ENCODE measurements at regions not wholly inside any gene's neighbourhood (a gene's known extent, or its start where the extent isn't known, plus 50 kb on each side); places are given as distances from the start of the nearest gene placed in this dataset.

DNA sequence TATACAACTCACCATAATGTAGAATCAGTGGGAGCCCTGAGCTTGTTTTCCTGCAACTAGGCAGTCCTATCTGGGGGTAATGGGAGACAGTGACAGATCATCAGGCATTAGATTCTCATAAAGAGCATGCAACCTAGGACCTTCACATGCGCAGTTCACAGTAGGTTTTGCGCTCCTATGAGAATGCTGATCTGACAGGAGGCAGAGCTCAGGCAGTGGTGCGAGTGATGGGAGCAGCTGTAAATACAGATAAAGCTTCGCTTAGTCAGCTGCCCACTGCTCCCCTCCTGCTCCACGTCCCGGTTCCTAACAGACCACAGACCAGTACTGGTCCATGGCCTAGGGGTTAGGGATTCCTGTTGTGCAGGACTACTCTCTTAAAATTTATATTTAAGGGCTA is 255.3 kb upstream of the POU3F3 start:
- H3K9me3 ChIP-seq (replicated peaks; ENCODE audit: insufficient read depth, low read length): no peaks in the 10 kb centered on the region
- no peak overlapping the region for H3K27ac ChIP-seq (ENCODE audit: low read length)
- no peaks in the 10 kb centered on the region for H3F3A ChIP-seq (ENCODE audit: insufficient read depth, low read length)
- no peaks in the 10 kb centered on the region for H4K20me1 ChIP-seq (ENCODE audit: insufficient read depth, low read length)
- H3K4me3 ChIP-seq (ENCODE audit: low read length): no peak overlapping the region
- H3K9ac ChIP-seq (ENCODE audit: low read length): no peak overlapping the region
- H3K9me2 ChIP-seq (replicated peaks; ENCODE audit: insufficient read depth, low read length): no peaks in the 10 kb centered on the region
- no peaks in the 10 kb centered on the region for H3K4me1 ChIP-seq (ENCODE audit: low read length)
- TF ChIP-seq EZH2phosphoT487 (IDR thresholded peaks at IDR 0.05; ENCODE audit: low read length): no peak
- no peak for TF ChIP-seq EZH2 (optimal IDR thresholded peaks at IDR 0.05; ENCODE audit: low read depth, low read length)
- TF ChIP-seq, protein P1, sequence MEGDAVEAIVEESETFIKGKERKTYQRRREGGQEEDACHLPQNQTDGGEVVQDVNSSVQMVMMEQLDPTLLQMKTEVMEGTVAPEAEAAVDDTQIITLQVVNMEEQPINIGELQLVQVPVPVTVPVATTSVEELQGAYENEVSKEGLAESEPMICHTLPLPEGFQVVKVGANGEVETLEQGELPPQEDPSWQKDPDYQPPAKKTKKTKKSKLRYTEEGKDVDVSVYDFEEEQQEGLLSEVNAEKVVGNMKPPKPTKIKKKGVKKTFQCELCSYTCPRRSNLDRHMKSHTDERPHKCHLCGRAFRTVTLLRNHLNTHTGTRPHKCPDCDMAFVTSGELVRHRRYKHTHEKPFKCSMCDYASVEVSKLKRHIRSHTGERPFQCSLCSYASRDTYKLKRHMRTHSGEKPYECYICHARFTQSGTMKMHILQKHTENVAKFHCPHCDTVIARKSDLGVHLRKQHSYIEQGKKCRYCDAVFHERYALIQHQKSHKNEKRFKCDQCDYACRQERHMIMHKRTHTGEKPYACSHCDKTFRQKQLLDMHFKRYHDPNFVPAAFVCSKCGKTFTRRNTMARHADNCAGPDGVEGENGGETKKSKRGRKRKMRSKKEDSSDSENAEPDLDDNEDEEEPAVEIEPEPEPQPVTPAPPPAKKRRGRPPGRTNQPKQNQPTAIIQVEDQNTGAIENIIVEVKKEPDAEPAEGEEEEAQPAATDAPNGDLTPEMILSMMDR (IDR thresholded peaks at IDR 0.05; ENCODE audit: low read length): no peak
- H2AFZ ChIP-seq (ENCODE audit: low read length): no peak overlapping the region
- H3K79me2 ChIP-seq (ENCODE audit: low read length): no peaks in the 10 kb centered on the region
- no peaks in the 10 kb centered on the region for H3K27me3 ChIP-seq (replicated peaks; ENCODE audit: insufficient read depth, low read length)
- DNase-seq: no peak
- no peak overlapping the region for H3K4me2 ChIP-seq (ENCODE audit: low read depth, low read length)
- no peaks in the 10 kb centered on the region for H3K36me3 ChIP-seq (replicated peaks; ENCODE audit: insufficient read depth, low read length)

DNA sequence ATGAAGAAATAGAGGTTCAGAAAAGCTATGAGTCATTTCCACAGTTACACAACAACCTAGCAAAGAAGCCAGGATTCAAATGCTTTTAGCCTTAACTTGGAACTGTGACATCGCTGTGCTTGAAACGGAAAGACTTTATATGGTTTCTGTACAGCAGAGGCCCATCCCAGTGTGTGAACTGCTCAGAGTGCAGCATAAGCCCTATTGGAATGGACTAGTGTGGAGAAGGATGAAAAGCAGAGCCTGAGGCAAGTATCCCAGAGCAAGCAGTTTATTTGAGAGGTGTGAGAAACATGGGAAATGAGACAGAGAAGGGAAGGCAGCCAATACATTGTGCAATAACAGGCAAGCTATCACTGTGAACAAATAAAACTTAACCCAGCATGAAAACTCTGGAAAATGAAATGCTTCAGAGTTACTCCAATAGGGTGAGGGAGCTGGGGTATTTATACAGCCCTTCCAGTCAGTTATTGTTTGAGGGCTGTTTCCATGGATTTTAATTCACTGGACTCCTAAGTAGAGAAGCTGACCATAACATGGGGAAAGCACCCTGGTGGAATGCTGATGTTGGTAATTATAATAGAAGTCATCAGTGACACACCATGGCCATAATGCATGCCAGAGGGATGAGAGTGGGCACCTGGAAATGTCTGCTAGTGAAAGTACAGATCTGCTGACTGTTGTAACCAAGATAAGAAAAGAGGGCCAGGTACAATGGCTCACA is 254.0 kb upstream of the POU3F3 start:
- TF ChIP-seq, protein P1 (IDR thresholded peaks at IDR 0.05; ENCODE audit: low read length): no peak
- TF ChIP-seq EZH2phosphoT487 (IDR thresholded peaks at IDR 0.05; ENCODE audit: low read length) (no peak), EZH2 (optimal IDR thresholded peaks at IDR 0.05; ENCODE audit: low read depth, low read length) (no peak)
- H3K4me2 ChIP-seq (ENCODE audit: low read depth, low read length): no peak overlapping the region
- no peaks in the 10 kb centered on the region for H3K9me2 ChIP-seq (replicated peaks; ENCODE audit: insufficient read depth, low read length)
- no peak overlapping the region for H2AFZ ChIP-seq (ENCODE audit: low read length)
- H3K4me1 ChIP-seq (ENCODE audit: low read length): no peaks in the 10 kb centered on the region
- H3K36me3 ChIP-seq (replicated peaks; ENCODE audit: insufficient read depth, low read length): no peaks in the 10 kb centered on the region
- H3K4me3 ChIP-seq (ENCODE audit: low read length): no peak overlapping the region
- no peak for DNase-seq
- H3K9me3 ChIP-seq (replicated peaks; ENCODE audit: insufficient read depth, low read length): no peaks in the 10 kb centered on the region
- no peaks in the 10 kb centered on the region for H3F3A ChIP-seq (ENCODE audit: insufficient read depth, low read length)
- H3K9ac ChIP-seq (ENCODE audit: low read length): no peak overlapping the region
- H4K20me1 ChIP-seq (ENCODE audit: insufficient read depth, low read length): no peaks in the 10 kb centered on the region
- H3K79me2 ChIP-seq (ENCODE audit: low read length): no peaks in the 10 kb centered on the region
- no peaks in the 10 kb centered on the region for H3K27me3 ChIP-seq (replicated peaks; ENCODE audit: insufficient read depth, low read length)
- no peak overlapping the region for H3K27ac ChIP-seq (ENCODE audit: low read length)

DNA sequence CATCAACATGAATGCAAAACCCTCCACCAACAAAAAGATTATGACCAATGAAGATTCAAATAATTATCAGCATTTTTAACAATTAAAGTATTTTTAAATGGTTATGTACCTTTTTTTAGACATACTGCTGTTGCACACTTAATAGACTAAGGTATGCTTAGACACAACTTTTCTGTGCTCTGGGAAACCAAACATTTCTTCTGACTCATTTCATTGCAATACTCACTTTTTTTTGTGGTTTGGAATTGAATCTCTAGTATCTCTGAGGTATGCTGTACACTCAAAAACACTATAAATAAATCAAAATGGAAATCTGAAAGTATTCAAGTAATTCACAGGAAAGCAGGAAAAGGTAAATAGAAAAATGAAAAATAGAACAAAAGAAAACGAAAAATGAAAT is 247.9 kb upstream of the POU3F3 start:
- H3K9me2 ChIP-seq (replicated peaks; ENCODE audit: insufficient read depth, low read length): no peaks in the 10 kb centered on the region
- no peaks in the 10 kb centered on the region for H3F3A ChIP-seq (ENCODE audit: insufficient read depth, low read length)

More for the DNA sequence above, 247.9 kb upstream of the POU3F3 start:
- Histone ChIP-seq H3K27me3 (replicated peaks; ENCODE audit: insufficient read depth, low read length) (no peaks in the 10 kb centered on the region), H3K36me3 (replicated peaks; ENCODE audit: insufficient read depth, low read length) (no peaks in the 10 kb centered on the region), H3K9me3 (replicated peaks; ENCODE audit: insufficient read depth, low read length) (no peaks in the 10 kb centered on the region), H3K79me2 (ENCODE audit: low read length) (no peaks in the 10 kb centered on the region), H3K27ac (ENCODE audit: low read length) (no peak overlapping the region), H3K4me1 (ENCODE audit: low read length) (no peaks in the 10 kb centered on the region), H3K4me3 (ENCODE audit: low read length) (no peak overlapping the region), H2AFZ (ENCODE audit: low read length) (no peak overlapping the region), H3K9ac (ENCODE audit: low read length) (no peak overlapping the region), H3K4me2 (ENCODE audit: low read depth, low read length) (no peak overlapping the region), H4K20me1 (ENCODE audit: insufficient read depth, low read length) (no peaks in the 10 kb centered on the region)
- TF ChIP-seq, protein P1 (IDR thresholded peaks at IDR 0.05; ENCODE audit: low read length): no peak
- no peak for TF ChIP-seq EZH2phosphoT487 (IDR thresholded peaks at IDR 0.05; ENCODE audit: low read length)
- TF ChIP-seq EZH2 (optimal IDR thresholded peaks at IDR 0.05; ENCODE audit: low read depth, low read length): no peak
- DNase-seq: no peak

Measured in MM.1S (cell line).